Peyer's patch (tissue), 4 donors: ENCODE measurements at regions not wholly inside any gene's neighbourhood (a gene's known extent, or its start where the extent isn't known, plus 50 kb on each side); places are given as distances from the start of the nearest gene placed in this dataset.

Source experiments
- POLR2A ChIP-seq, 2 donors: fragments of 450-650 bp; IDR thresholded peaks; one replicate each; pipeline ENCODE4 v1.5.1; 2017; ENCODE audit warnings: antibody characterized with exemption in 2 of 2, mild to moderate bottlenecking in 2 of 2, moderate library complexity in 2 of 2
- TF ChIP-seq, protein P1 (sequence below), 6 experiments: fragments of 450-650 bp in 4 of 6; fragments of 200-600 bp in 2 of 6; sonication (generic) in 1 of 6; IDR thresholded peaks; one replicate each; pipeline ENCODE4 v1.5.1; 2017 to 2019; ENCODE audit warnings: antibody characterized with exemption in 6 of 6, mild to moderate bottlenecking in 3 of 6, moderate library complexity in 1 of 6

GRCh38 chr17:77654850-77655249 lies 303.7 kb upstream of the TNRC6C start:
- TF ChIP-seq, protein P1, sequence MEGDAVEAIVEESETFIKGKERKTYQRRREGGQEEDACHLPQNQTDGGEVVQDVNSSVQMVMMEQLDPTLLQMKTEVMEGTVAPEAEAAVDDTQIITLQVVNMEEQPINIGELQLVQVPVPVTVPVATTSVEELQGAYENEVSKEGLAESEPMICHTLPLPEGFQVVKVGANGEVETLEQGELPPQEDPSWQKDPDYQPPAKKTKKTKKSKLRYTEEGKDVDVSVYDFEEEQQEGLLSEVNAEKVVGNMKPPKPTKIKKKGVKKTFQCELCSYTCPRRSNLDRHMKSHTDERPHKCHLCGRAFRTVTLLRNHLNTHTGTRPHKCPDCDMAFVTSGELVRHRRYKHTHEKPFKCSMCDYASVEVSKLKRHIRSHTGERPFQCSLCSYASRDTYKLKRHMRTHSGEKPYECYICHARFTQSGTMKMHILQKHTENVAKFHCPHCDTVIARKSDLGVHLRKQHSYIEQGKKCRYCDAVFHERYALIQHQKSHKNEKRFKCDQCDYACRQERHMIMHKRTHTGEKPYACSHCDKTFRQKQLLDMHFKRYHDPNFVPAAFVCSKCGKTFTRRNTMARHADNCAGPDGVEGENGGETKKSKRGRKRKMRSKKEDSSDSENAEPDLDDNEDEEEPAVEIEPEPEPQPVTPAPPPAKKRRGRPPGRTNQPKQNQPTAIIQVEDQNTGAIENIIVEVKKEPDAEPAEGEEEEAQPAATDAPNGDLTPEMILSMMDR (IDR thresholded peaks at IDR 0.05): no peak
- TF ChIP-seq POLR2A (IDR thresholded peaks at IDR 0.05): no peak
